H1 (cell line): ENCODE measurements at regions not wholly inside any gene's neighbourhood (a gene's known extent, or its start where the extent isn't known, plus 50 kb on each side); places are given as distances from the start of the nearest gene placed in this dataset.

Experiments used
- CTCF ChIA-PET: fragments of 300-600 bp; sonication (Branson Sonifier 250); formaldehyde crosslinking; loops from one replicate; lab custom pipeline; 2021; ENCODE audit not compliant: partially characterized antibody; lab: Charles Lee
- POLR2A ChIA-PET: fragments of 300-600 bp; sonication (Branson Sonifier 250); formaldehyde crosslinking; loops from one replicate; lab custom pipeline; 2021; ENCODE audit warnings: inconsistent platforms; ENCODE audit not compliant: partially characterized antibody; lab: Charles Lee
- DNase-seq, 2 experiments: peaks; one replicate each; pipeline versions ENCODE4 v3.0.0 to v3.0.0-alpha.2; 2010 to 2022; ENCODE audit warnings: low spot score in 2 of 2, low read depth in 1 of 2, mixed read lengths in 1 of 2
- FAIRE-seq: peaks from 2 replicates; lab custom pipeline; 2011; peaks lifted over from hg19 to GRCh38; lab: Jason Lieb, UNC
- H2AFZ ChIP-seq: 2 replicates; pipeline ENCODE4 v1.8.1; 2012; ENCODE audit warnings: low read length, inconsistent platforms
- H2AK5ac ChIP-seq: 2 replicates; pipeline ENCODE4 v1.6.1; 2013; ENCODE audit warnings: low read depth, low read length
- H2BK120ac ChIP-seq: replicated peaks from 2 replicates; pipeline ENCODE3; 2013; ENCODE audit warnings: low read depth, low read length, inconsistent platforms
- H2BK12ac ChIP-seq: 2 replicates; pipeline ENCODE4 v1.6.1; 2013; ENCODE audit warnings: low read depth, low read length
- H2BK15ac ChIP-seq: 2 replicates; pipeline ENCODE4 v1.6.1; 2013; ENCODE audit warnings: low read length
- H2BK20ac ChIP-seq: 2 replicates; pipeline ENCODE4 v1.6.1; 2013; ENCODE audit warnings: low read length
- H2BK5ac ChIP-seq: 2 replicates; pipeline ENCODE4 v1.6.1; 2013; ENCODE audit warnings: low read depth, low read length
- H3K14ac ChIP-seq: 2 replicates; pipeline ENCODE4 v1.6.1; 2013; ENCODE audit warnings: inconsistent platforms; ENCODE audit not compliant: insufficient read length
- H3K18ac ChIP-seq: 2 replicates; pipeline ENCODE4 v1.6.1; 2013; ENCODE audit warnings: low read length; ENCODE audit errors: extremely low read depth
- H3K23ac ChIP-seq: 2 replicates; pipeline ENCODE4 v1.6.1; 2013; ENCODE audit warnings: inconsistent platforms; ENCODE audit not compliant: insufficient read length
- H3K23me2 ChIP-seq: 2 replicates; pipeline ENCODE4 v1.6.1; 2013; ENCODE audit warnings: low read depth, low read length
- H3K27ac ChIP-seq: 2 replicates; pipeline ENCODE4 v1.6.1; 2011; ENCODE audit warnings: low read depth, low read length, inconsistent platforms
- H3K27me3 ChIP-seq, 4 experiments: replicated peaks in 1 of 4; 1 replicate in 1 of 4; 2 replicates in 3 of 4; pipeline versions ENCODE4 v1.6.1 to v1.8.1; 2011 to 2013; ENCODE audit warnings: low read length in 3 of 4, mild to moderate bottlenecking in 3 of 4, inconsistent platforms in 2 of 4, mixed read lengths in 2 of 4, moderate library complexity in 1 of 4; ENCODE audit not compliant: control insufficient read depth in 3 of 4, insufficient read depth in 3 of 4; ENCODE audit errors: extremely low read depth in 1 of 4
- H3K36me3 ChIP-seq, 4 experiments: 2 replicates each; pipeline versions ENCODE4 v1.6.1 to v1.8.1; 2011 to 2013; ENCODE audit warnings: mild to moderate bottlenecking in 4 of 4, low read length in 3 of 4, moderate library complexity in 2 of 4, control low read depth in 1 of 4, inconsistent platforms in 1 of 4; ENCODE audit not compliant: insufficient read depth in 4 of 4, control insufficient read depth in 2 of 4
- H3K4ac ChIP-seq: replicated peaks from 2 replicates; pipeline ENCODE3; 2013; ENCODE audit warnings: low read length, low read depth, mixed read lengths, inconsistent platforms; ENCODE audit not compliant: insufficient read length
- H3K4me1 ChIP-seq, 4 experiments: replicated peaks in 1 of 4; 1 replicate in 1 of 4; 2 replicates in 3 of 4; pipeline versions ENCODE4 v1.6.1 to v1.8.1; 2011 to 2013; ENCODE audit warnings: low read length in 3 of 4, inconsistent platforms in 2 of 4, mixed read lengths in 1 of 4; ENCODE audit not compliant: insufficient read depth in 4 of 4, control insufficient read depth in 3 of 4
- H3K4me2 ChIP-seq, 2 experiments: 2 replicates each; pipeline versions ENCODE4 v1.6.1 to v1.8.1; 2011 to 2013; ENCODE audit warnings: low read depth in 2 of 2, low read length in 2 of 2, control low read depth in 1 of 2, inconsistent platforms in 1 of 2, mild to moderate bottlenecking in 1 of 2; ENCODE audit not compliant: insufficient read depth in 1 of 2
- H3K4me3 ChIP-seq, 4 experiments: fragments of 200-600, 300-600 bp in 1 of 4; sonication (generic), shearing (Covaris generic), sonication (Bioruptor Twin) in 1 of 4; 2 replicates each; pipeline versions ENCODE4 v1.5.1 to v1.8.1; 2011 to 2016; ENCODE audit warnings: low read length in 4 of 4, low read depth in 3 of 4, control low read depth in 2 of 4, inconsistent platforms in 2 of 4, mild to moderate bottlenecking in 2 of 4, mixed read lengths in 1 of 4, moderate library complexity in 1 of 4; ENCODE audit not compliant: insufficient read depth in 2 of 4; ENCODE audit errors: extremely low read depth in 1 of 4
- H3K56ac ChIP-seq: replicated peaks from 2 replicates; pipeline ENCODE3; 2013; ENCODE audit warnings: low read depth, mild to moderate bottlenecking, mixed read lengths, low read length, inconsistent platforms; ENCODE audit not compliant: insufficient read length
- H3K79me1 ChIP-seq: 2 replicates; pipeline ENCODE4 v1.6.1; 2013; ENCODE audit warnings: low read depth, low read length, control low read depth
- H3K79me2 ChIP-seq, 2 experiments: 2 replicates each; pipeline versions ENCODE4 v1.6.1 to v1.8.1; 2012 to 2013; ENCODE audit warnings: low read length in 2 of 2, mild to moderate bottlenecking in 2 of 2, inconsistent platforms in 1 of 2; ENCODE audit not compliant: insufficient read depth in 2 of 2, control insufficient read depth in 1 of 2
- H3K9ac ChIP-seq, 4 experiments: replicated peaks in 1 of 4; 1 replicate in 1 of 4; 2 replicates in 3 of 4; pipeline versions ENCODE4 v1.6.1 to v1.8.1; 2011 to 2013; ENCODE audit warnings: low read depth in 3 of 4, low read length in 3 of 4, control low read depth in 2 of 4, mild to moderate bottlenecking in 2 of 4, moderate library complexity in 2 of 4, inconsistent platforms in 1 of 4; ENCODE audit errors: extremely low read depth in 1 of 4
- H3K9me3 ChIP-seq, 2 experiments: 2 replicates each; pipeline versions ENCODE4 v1.6.1 to v1.8.1; 2012 to 2013; ENCODE audit warnings: mild to moderate bottlenecking in 2 of 2, moderate library complexity in 2 of 2, control low read depth in 1 of 2, inconsistent platforms in 1 of 2, low read depth in 1 of 2, low read length in 1 of 2, mixed read lengths in 1 of 2; ENCODE audit not compliant: insufficient read depth in 2 of 2
- H4K20me1 ChIP-seq, 2 experiments: replicated peaks in 1 of 2; 2 replicates each; pipeline versions ENCODE3 to v1.8.1; 2011 to 2013; ENCODE audit warnings: inconsistent platforms in 2 of 2, low read length in 2 of 2, mild to moderate bottlenecking in 1 of 2; ENCODE audit not compliant: insufficient read depth in 2 of 2, control insufficient read depth in 1 of 2
- H4K5ac ChIP-seq: 2 replicates; pipeline ENCODE4 v1.6.1; 2013; ENCODE audit warnings: low read length, low read depth, mixed read lengths, inconsistent platforms; ENCODE audit not compliant: insufficient read length
- H4K8ac ChIP-seq: 2 replicates; pipeline ENCODE4 v1.8.0; 2013; ENCODE audit warnings: mild to moderate bottlenecking, moderate library complexity, low read length, inconsistent platforms; ENCODE audit not compliant: insufficient read depth; ENCODE audit errors: extremely low read depth
- H4K91ac ChIP-seq: replicated peaks from 2 replicates; pipeline ENCODE3; 2013; ENCODE audit warnings: low read length, mixed read lengths, inconsistent platforms; ENCODE audit not compliant: insufficient read length
- PHF8 ChIP-seq: fragments of 200-600 bp; sonication (generic); conservative IDR thresholded peaks from 2 replicates; pipeline ENCODE4 v1.7.1; 2012; ENCODE audit warnings: low read depth, mild to moderate bottlenecking, inconsistent platforms, low read length, moderate library complexity
- SIN3A ChIP-seq, 2 experiments: IDR thresholded peaks in 1 of 2; conservative IDR thresholded peaks in 1 of 2; 2 replicates each; pipeline ENCODE4 v1.6.1; 2011 to 2012; ENCODE audit warnings: low read length in 2 of 2, improper control_type of control experiment in 1 of 2, low read depth in 1 of 2, mild to moderate bottlenecking in 1 of 2
- SP2 ChIP-seq: IDR thresholded peaks from 2 replicates; pipeline ENCODE4 v1.6.1; 2012; ENCODE audit warnings: mild to moderate bottlenecking, low read length, inconsistent platforms
- WGBS, 2 experiments: shearing (Covaris generic) in 1 of 2; methylation state at CpG; one replicate each; pipeline versions ENCODE4 v1.1.6 to v1.1.7; 2013 to 2015; ENCODE audit warnings: low lambda C conversion rate in 2 of 2, mixed read lengths in 2 of 2, inconsistent platforms in 1 of 2, low coverage in 1 of 2, missing lambda C conversion rate in 1 of 2; ENCODE audit not compliant: insufficient replicate concordance in 2 of 2, insufficient coverage in 1 of 2, insufficient read length in 1 of 2; ENCODE audit errors: extremely low coverage in 1 of 2, missing lambda C conversion rate in 1 of 2; 5-methylcytosine and 5-hydroxymethylcytosine counted together

DNA sequence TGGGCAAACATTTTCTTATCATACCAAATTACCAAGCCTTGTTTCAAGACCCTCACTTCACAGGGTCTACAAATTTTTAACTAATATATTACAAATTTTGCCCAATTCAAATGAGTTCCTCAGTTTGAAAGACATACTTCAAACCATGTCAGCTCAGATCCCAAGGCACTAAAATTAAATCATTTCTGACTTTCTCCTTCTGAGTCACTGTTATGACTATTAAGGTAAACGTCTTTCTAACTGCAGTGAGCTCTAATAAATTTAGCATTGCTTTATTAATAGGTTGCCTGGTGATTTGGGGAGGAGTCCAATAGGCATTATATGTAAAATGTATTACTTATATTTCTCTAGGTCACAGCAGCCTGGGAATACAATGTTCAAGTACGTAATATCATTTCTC is 158.2 kb upstream of the ARHGEF26 start:
- Histone ChIP-seq H4K5ac (no peak overlapping the region), H3K4me1 (0 out of 7 replicates have a peak, but pooled peaks cover 0 to 2% (median 0%) of the 10 kb centered on the region in 4 experiments), H3K18ac (no peak overlapping the region), H3K9ac (no peak overlapping the region), H3K36me3 (no peaks in the 10 kb centered on the region), H2BK20ac (no peak overlapping the region), H3K14ac (no peak overlapping the region), H2BK5ac (no peak overlapping the region), H3K79me1 (no peaks in the 10 kb centered on the region), H4K20me1 (peaks cover 0 to 1% of the 10 kb centered on the region in 2 experiments), H3K23ac (no peak overlapping the region), H3K4me3 (no peak overlapping the region), H2BK12ac (no peak overlapping the region), H2BK15ac (no peak overlapping the region), H3K9me3 (no peaks in the 10 kb centered on the region), H3K4me2 (no peak overlapping the region), H3K27ac (no peak overlapping the region), H3K27me3 (no peaks in the 10 kb centered on the region), H2BK120ac (no peak overlapping the region), H3K23me2 (no peaks in the 10 kb centered on the region), H4K91ac (no peak overlapping the region), H3K56ac (no peak overlapping the region), H3K4ac (no peak overlapping the region), H2AFZ (no peak overlapping the region), H2AK5ac (no peak overlapping the region), H3K79me2 (no peaks in the 10 kb centered on the region), H4K8ac (no peak overlapping the region)
- TF ChIP-seq SIN3A (conservative IDR thresholded peaks at IDR 0.05 in 1 of 2, IDR thresholded peaks at IDR 0.05 in 1 of 2; ENCODE audit: low read depth in 1 of 2, low read length in 2 of 2) (no peak), SP2 (no peak), PHF8 (no peak)
- ChIA-PET POLR2A (no interaction called here), CTCF (interaction anchor here (1.0 kb wide), 1 partner anchor 9 kb away, joined by 3 read pairs; no protein-coding TSS in a partner anchor)
- 62% methylated on average over 2 of the region's 2 CpGs; no CpG with 5 or more reads in 1 of the 2 experiments for WGBS, 2 experiments
- FAIRE-seq (no peak), DNase-seq (no peak)
